ENCODE measurements at regions not wholly inside any gene's neighbourhood (a gene's known extent, or its start where the extent isn't known, plus 50 kb on each side); places are given as distances from the start of the nearest gene placed in this dataset.

DNA sequence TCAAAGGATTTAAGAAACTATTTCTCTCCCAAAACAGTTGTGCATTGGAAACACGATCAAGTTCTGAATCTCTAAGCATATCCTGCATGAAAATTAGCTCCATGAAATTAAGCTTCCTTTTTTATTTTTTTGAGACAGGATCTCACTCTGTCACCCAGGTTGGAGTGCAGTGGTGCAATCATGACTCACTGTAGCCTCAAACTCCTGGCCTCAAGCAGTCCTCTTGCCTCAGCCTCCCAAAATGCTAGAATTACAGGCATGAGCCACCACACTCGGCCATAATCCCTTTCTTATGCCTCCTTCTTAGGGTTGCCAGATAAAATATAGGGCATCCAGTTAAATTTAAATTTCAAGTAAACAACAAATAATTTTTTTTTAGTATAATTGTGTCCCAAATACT is 124.4 kb downstream of the ARL4C start:
- TF ChIP-seq, protein P1, sequence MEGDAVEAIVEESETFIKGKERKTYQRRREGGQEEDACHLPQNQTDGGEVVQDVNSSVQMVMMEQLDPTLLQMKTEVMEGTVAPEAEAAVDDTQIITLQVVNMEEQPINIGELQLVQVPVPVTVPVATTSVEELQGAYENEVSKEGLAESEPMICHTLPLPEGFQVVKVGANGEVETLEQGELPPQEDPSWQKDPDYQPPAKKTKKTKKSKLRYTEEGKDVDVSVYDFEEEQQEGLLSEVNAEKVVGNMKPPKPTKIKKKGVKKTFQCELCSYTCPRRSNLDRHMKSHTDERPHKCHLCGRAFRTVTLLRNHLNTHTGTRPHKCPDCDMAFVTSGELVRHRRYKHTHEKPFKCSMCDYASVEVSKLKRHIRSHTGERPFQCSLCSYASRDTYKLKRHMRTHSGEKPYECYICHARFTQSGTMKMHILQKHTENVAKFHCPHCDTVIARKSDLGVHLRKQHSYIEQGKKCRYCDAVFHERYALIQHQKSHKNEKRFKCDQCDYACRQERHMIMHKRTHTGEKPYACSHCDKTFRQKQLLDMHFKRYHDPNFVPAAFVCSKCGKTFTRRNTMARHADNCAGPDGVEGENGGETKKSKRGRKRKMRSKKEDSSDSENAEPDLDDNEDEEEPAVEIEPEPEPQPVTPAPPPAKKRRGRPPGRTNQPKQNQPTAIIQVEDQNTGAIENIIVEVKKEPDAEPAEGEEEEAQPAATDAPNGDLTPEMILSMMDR (optimal IDR thresholded peaks at IDR 0.05 in 1 of 3, IDR thresholded peaks at IDR 0.05 in 1 of 3, conservative IDR thresholded peaks at IDR 0.05 in 1 of 3; ENCODE audit: extremely low read depth in 1 of 3, insufficient read depth in 2 of 3, low read length in 3 of 3): no peak
- no peak for TF ChIP-seq EZH2 (IDR thresholded peaks at IDR 0.05; ENCODE audit: low read length)

All from keratinocyte (primary cell).